Caki2 (cell line): ENCODE measurements at regions not wholly inside any gene's neighbourhood (a gene's known extent, or its start where the extent isn't known, plus 50 kb on each side); places are given as distances from the start of the nearest gene placed in this dataset.
A peak's percentile ranks its signal among the peaks of the same experiment; 100 is the strongest.
"Not testable (repeated sequence)": the region's sequence is repeated elsewhere in the genome, so short reads cannot be mapped to it uniquely, and the experiment has no call there.

Experiments
- DNase-seq: peaks from one replicate; pipeline ENCODE4 v3.0.0-alpha.2; 2015; ENCODE audit warnings: low read depth
- in situ Hi-C: cut with HindIII; loops from 2 replicates; pipeline ENCODE4 v1.10.0; 2016; ENCODE audit warnings: low sequenced_read_pairs, low pct_unique_long_range_greater_than_20kb, mixed read lengths

- peak; percentile 10 for DNase-seq
- in situ Hi-C loops, result no loop called here
Observed at GRCh38 chr9:75265525-75265972, 177.2 kb downstream of the OSTF1 start.

GRCh38 chr9:75269197-75269596 is 180.9 kb downstream of the OSTF1 start:
- DNase-seq, result no peak
- in situ Hi-C loops, result no loop called here

GRCh38 chr9:75273055-75273454 is 184.7 kb downstream of the OSTF1 start:
- in situ Hi-C loops, DNase-seq: not testable (repeated sequence)

GRCh38 chr9:75274781-75275180 is 186.5 kb downstream of the OSTF1 start:
- no peak for DNase-seq
- in situ Hi-C loops, result no loop called here

GRCh38 chr9:75282047-75282446 is 193.7 kb downstream of the OSTF1 start:
- in situ Hi-C loops, result no loop called here

GRCh38 chr9:75289332-75289731 is 201.0 kb downstream of the OSTF1 start:
- in situ Hi-C loops, result no loop called here
- DNase-seq, result no peak

More at GRCh38 chr9:75282047-75282446, 193.7 kb downstream of the OSTF1 start:
- DNase-seq, result no peak

GRCh38 chr9:75299324-75299723 is 211.0 kb downstream of the OSTF1 start:
- DNase-seq, result no peak
- in situ Hi-C loops, result no loop called here

GRCh38 chr9:75333624-75334023 is 245.3 kb downstream of the OSTF1 start:
- in situ Hi-C loops, result no loop called here
- no peak for DNase-seq

- no peak for DNase-seq
- in situ Hi-C loops, result no loop called here
Observed at GRCh38 chr9:75358846-75359245, 270.5 kb downstream of the OSTF1 start.

GRCh38 chr9:75359638-75360037 is 271.3 kb downstream of the OSTF1 start:
- in situ Hi-C loops, result no loop called here
- DNase-seq, result no peak

GRCh38 chr9:75360252-75360651 is 271.9 kb downstream of the OSTF1 start:
- in situ Hi-C loops, result no loop called here
- DNase-seq, result no peak

GRCh38 chr9:75362446-75362845 is 274.1 kb downstream of the OSTF1 start:
- in situ Hi-C loops, result not testable (repeated sequence)

GRCh38 chr9:75365196-75365595 is 276.9 kb downstream of the OSTF1 start:
- no peak for DNase-seq
- in situ Hi-C loops, result no loop called here

More at GRCh38 chr9:75362446-75362845, 274.1 kb downstream of the OSTF1 start:
- DNase-seq, result not testable (repeated sequence)

- in situ Hi-C loops, result no loop called here
- DNase-seq, result no peak
Observed at GRCh38 chr9:75369989-75370388, 281.7 kb downstream of the OSTF1 start.

- no peak for DNase-seq
- in situ Hi-C loops, result no loop called here
Observed at GRCh38 chr9:75372499-75373268, 284.4 kb downstream of the OSTF1 start.

GRCh38 chr9:75376680-75377254 is 288.5 kb downstream of the OSTF1 start:
- in situ Hi-C loops, result no loop called here
- DNase-seq, result no peak

GRCh38 chr9:75378036-75378435 is 289.7 kb downstream of the OSTF1 start:
- in situ Hi-C loops, result no loop called here
- no peak for DNase-seq

- in situ Hi-C loops, result no loop called here
Observed at GRCh38 chr9:75378926-75379325, 290.6 kb downstream of the OSTF1 start.

GRCh38 chr9:75382126-75382525 is 293.8 kb downstream of the OSTF1 start:
- in situ Hi-C loops, result no loop called here
- DNase-seq, result no peak

More at GRCh38 chr9:75378926-75379325, 290.6 kb downstream of the OSTF1 start:
- DNase-seq, result no peak
